ENCODE measurements at regions not wholly inside any gene's neighbourhood (a gene's known extent, or its start where the extent isn't known, plus 50 kb on each side); places are given as distances from the start of the nearest gene placed in this dataset.
"Not testable (repeated sequence)": the region's sequence is repeated elsewhere in the genome, so short reads cannot be mapped to it uniquely, and the experiment has no call there.

DNA sequence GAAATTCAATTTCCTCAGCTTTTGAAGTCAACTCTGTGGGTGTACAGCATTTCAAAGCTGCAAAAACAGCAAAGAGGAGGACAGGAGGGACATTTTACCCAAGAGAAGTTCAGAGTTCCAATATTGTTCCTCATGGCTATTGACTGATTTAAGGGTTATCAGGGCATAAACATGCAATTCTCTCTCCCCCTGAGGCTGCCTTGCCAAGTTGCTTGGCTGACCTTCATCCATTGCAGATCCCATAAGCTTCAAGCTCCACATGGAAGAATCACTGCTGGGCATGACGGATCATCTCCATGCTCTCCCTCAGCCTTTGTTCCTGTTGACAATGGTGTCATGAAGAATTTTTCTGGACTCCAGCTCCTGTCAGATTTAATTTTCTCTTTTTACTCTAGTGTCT, 115.2 kb upstream of the SERBP1 start:
- H3K36me3 ChIP-seq, result no peaks in the 10 kb centered on the region
- intact Hi-C loops (cut with DNase I), result no loop called here
- TF ChIP-seq, protein P1, sequence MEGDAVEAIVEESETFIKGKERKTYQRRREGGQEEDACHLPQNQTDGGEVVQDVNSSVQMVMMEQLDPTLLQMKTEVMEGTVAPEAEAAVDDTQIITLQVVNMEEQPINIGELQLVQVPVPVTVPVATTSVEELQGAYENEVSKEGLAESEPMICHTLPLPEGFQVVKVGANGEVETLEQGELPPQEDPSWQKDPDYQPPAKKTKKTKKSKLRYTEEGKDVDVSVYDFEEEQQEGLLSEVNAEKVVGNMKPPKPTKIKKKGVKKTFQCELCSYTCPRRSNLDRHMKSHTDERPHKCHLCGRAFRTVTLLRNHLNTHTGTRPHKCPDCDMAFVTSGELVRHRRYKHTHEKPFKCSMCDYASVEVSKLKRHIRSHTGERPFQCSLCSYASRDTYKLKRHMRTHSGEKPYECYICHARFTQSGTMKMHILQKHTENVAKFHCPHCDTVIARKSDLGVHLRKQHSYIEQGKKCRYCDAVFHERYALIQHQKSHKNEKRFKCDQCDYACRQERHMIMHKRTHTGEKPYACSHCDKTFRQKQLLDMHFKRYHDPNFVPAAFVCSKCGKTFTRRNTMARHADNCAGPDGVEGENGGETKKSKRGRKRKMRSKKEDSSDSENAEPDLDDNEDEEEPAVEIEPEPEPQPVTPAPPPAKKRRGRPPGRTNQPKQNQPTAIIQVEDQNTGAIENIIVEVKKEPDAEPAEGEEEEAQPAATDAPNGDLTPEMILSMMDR (IDR thresholded peaks at IDR 0.05), result no peak
- no peak for TF ChIP-seq POLR2AphosphoS5 (IDR thresholded peaks at IDR 0.05; ENCODE audit: insufficient read depth in 1 of 2, low read depth in 1 of 2)
- no peaks in the 10 kb centered on the region for H3K9me3 ChIP-seq
- no peaks in the 10 kb centered on the region for H3K27me3 ChIP-seq
- no peaks in the 10 kb centered on the region for H3K4me1 ChIP-seq
- no peak overlapping the region for H3K4me3 ChIP-seq
- no peak overlapping the region for H3K27ac ChIP-seq
- no peak for DNase-seq (ENCODE audit: extremely low spot score in 2 of 2)

DNA sequence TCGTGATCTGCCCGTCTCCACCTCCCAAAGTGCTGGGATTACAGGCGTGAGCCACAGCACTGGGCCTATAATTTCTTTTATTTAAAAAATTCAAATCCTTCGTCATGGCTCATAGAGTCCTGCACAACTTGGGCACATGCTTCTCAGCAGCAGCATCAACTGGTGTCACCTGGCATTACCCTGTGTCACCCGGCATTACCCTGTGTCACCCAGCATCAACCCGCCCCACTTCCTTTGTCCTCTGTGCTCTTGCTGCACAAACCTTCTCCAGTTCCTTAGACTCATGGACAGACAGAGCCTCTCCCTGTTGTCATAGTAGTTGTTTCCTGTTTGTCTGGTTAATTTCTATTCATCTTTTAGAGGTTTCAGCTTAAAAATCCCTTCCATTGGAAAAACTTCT, 121.2 kb upstream of the SERBP1 start:
- DNase-seq (ENCODE audit: extremely low spot score in 2 of 2), result no peak
- Histone ChIP-seq H3K4me1 (no peaks in the 10 kb centered on the region), H3K36me3 (no peaks in the 10 kb centered on the region), H3K27me3 (no peaks in the 10 kb centered on the region), H3K4me3 (no peak overlapping the region), H3K9me3 (no peaks in the 10 kb centered on the region), H3K27ac (no peak overlapping the region)
- TF ChIP-seq POLR2A (IDR thresholded peaks at IDR 0.05), result no peak
- no peak for TF ChIP-seq POLR2AphosphoS5 (IDR thresholded peaks at IDR 0.05; ENCODE audit: insufficient read depth in 1 of 2, low read depth in 1 of 2)
- TF ChIP-seq, protein P1 (IDR thresholded peaks at IDR 0.05), result no peak
- intact Hi-C loops (cut with DNase I), result no loop called here

DNA sequence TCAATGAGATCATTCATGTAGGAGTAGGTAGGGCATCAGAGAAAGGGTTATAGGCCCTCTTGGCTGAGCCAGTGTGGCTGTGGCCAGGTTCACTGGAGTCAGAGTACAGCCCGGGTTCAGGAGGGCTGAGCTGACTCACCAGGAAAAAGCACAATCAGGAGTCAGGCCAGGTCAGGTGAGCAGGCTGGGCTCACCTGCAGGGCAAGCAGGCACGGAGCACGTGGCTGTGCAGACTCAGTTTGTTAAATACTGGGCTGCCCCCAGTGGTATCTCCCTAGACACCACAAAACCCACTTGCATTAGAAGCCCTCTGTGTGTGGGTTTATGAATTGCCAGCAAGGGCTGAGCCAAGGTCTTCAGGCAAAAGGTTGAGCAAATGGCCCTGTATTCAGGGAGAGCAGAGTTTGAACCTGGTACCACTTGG, 122.1 kb upstream of the SERBP1 start:
- no peak for DNase-seq (ENCODE audit: extremely low spot score in 2 of 2)
- intact Hi-C loops (cut with DNase I), result no loop called here
- Histone ChIP-seq H3K36me3 (no peaks in the 10 kb centered on the region), H3K27ac (no peak overlapping the region), H3K4me3 (no peak overlapping the region), H3K27me3 (no peaks in the 10 kb centered on the region), H3K9me3 (no peaks in the 10 kb centered on the region), H3K4me1 (peaks cover 4% of the 10 kb centered on the region)
- TF ChIP-seq POLR2A (IDR thresholded peaks at IDR 0.05) (no peak), POLR2AphosphoS5 (IDR thresholded peaks at IDR 0.05; ENCODE audit: insufficient read depth in 1 of 2, low read depth in 1 of 2) (no peak)
- TF ChIP-seq, protein P1 (IDR thresholded peaks at IDR 0.05), result no peak

DNA sequence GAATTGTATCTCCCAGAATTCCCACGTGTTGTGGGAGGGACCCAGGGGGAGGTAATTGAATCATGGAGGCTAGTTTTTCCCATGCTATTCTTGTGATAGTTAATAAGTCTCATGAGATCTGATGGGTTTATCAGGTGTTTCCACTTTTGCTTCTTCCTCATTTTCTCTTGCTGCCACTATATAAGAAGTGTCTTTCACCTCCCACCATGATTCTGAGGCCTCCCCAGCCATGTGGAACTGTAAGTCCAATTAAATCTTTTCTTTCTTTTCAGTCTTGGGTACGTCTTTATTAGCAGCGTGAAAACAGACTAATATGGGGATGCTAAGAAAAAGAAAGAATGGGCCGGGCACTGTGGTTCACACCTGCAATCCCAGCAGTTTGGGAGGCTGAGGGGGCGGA, 124.0 kb upstream of the SERBP1 start:
- intact Hi-C loops (cut with DNase I); H3K9me3 ChIP-seq; DNase-seq (ENCODE audit: extremely low spot score in 2 of 2); H3K27ac ChIP-seq; H3K36me3 ChIP-seq; H3K27me3 ChIP-seq; H3K4me3 ChIP-seq: not testable (repeated sequence)
- peaks cover 22% of the 10 kb centered on the region for H3K4me1 ChIP-seq

DNA sequence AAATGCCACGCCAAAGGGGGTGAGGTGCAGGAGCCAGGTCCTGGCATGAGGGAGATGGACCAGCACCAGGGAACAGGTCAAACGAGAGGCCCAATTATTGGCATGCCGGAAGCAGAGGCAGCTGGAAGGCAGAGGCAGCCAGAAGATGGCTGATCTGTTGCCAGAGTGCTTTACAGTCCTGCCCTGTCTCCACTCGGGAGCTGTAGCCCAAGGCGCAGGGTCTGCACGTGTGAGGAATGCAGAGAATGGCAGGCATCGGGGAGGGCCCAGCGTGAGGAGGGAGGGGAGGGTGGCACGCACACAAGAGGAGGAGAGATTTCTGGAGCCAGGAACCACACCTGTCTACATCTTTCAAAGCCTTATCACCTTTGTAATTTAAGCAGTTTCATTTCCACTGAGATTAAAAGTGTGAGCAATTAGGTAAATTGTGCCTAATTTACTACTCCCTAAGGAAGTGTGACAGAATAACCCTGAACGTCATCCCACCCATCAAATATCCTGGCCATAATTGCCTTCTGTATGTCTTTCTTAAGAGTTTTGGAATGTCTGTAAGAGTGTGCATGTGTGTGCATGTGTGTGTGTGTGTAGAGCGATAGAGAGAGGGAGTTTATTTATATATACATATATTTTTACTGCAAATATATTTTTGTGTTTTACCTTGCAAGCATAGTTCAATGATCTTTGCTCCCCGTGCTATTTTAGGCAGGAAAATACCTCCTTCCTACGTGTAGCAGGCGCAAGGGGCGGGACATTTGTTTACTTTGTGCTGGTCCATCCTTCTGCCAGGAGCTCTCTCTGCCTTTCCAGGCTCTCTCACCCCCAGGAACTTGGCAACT, 125.5 kb upstream of the SERBP1 start:
- DNase-seq (ENCODE audit: extremely low spot score in 2 of 2), result no peak
- Histone ChIP-seq H3K27me3 (no peaks in the 10 kb centered on the region), H3K4me3 (no peak overlapping the region), H3K27ac (no peak overlapping the region), H3K4me1 (peaks cover 37% of the 10 kb centered on the region), H3K36me3 (no peaks in the 10 kb centered on the region), H3K9me3 (no peaks in the 10 kb centered on the region)
- TF ChIP-seq, protein P1 (IDR thresholded peaks at IDR 0.05), result no peak
- TF ChIP-seq POLR2A (IDR thresholded peaks at IDR 0.05) (no peak), POLR2AphosphoS5 (IDR thresholded peaks at IDR 0.05; ENCODE audit: insufficient read depth in 1 of 2, low read depth in 1 of 2) (no peak)
- intact Hi-C loops (cut with DNase I), result no loop called here
